Cardiac muscle cell (in vitro differentiated cells and primary cell): ENCODE measurements at regions not wholly inside any gene's neighbourhood (a gene's known extent, or its start where the extent isn't known, plus 50 kb on each side); places are given as distances from the start of the nearest gene placed in this dataset.

Source experiments
- DNase-seq, 2 donors: peaks; one replicate each; pipeline versions ENCODE4 v3.0.0 to v3.0.0-alpha.2; 2010 to 2017; ENCODE audit warnings: low read depth in 1 of 2, low spot score in 1 of 2
- H3K27ac ChIP-seq: fragments of 200-600 bp; sonication (generic); 2 replicates; pipeline ENCODE4 v1.5.1; 2016
- H3K27me3 ChIP-seq: fragments of 200-600 bp; sonication (generic); 2 replicates; pipeline ENCODE4 v1.6.0; 2016; ENCODE audit warnings: control low read depth
- H3K36me3 ChIP-seq: fragments of 200-600 bp; sonication (generic); 2 replicates; pipeline ENCODE4 v1.5.1; 2016; ENCODE audit warnings: control low read depth
- H3K4me1 ChIP-seq: fragments of 200-600 bp; sonication (generic); 2 replicates; pipeline ENCODE4 v1.8.1; 2017; ENCODE audit warnings: low read depth, mild to moderate bottlenecking, mixed run types
- H3K4me3 ChIP-seq: fragments of 200-600 bp; sonication (generic); 2 replicates; pipeline ENCODE4 v1.5.1; 2016; ENCODE audit warnings: mild to moderate bottlenecking
- H3K9me3 ChIP-seq: fragments of 200-600 bp; sonication (generic); 2 replicates; pipeline ENCODE4 v1.5.1; 2017; ENCODE audit warnings: low read depth, mild to moderate bottlenecking, control low read depth
- TF ChIP-seq, protein P1 (sequence below): IDR thresholded peaks from 2 replicates; pipeline ENCODE4 v1.5.1; 2012; ENCODE audit warnings: low read depth, mild to moderate bottlenecking, low read length

DNA sequence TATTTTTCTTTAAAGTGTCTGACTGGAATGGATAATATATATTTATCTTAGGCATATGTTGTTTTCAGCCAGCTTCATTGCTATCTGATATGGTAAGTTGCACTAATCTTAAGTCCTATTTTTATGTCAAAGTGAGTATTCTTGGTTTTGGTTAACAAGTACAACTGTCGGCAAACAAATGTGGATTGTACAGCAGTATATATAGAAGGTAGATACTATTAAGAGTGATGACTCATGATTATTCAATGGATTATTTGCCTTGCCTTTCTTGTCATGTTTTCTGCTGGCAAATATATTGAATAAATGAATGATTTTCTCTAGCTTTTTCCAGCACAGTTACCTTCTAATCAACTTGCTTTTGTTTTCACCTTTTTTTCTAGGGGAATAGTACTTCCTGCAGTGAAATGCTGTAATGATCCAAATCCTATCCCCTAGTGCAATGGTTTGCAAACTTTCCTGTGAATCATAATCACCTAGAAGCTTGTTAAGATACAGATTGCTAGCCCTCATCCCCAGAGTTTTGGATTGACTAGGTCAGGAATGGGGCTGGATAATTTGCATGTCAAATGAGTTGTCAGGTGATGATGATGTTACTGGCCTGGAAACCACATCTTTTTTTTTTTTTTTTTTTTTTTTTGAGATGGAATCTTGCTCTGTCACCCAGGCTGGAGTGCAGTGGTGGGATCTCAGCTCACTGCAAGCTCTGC is 60.8 kb upstream of the ARRDC3 start:
- Histone ChIP-seq H3K9me3 (no peaks in the 10 kb centered on the region), H3K27me3 (no peaks in the 10 kb centered on the region), H3K36me3 (no peaks in the 10 kb centered on the region), H3K4me1 (no peaks in the 10 kb centered on the region), H3K27ac (no peak overlapping the region), H3K4me3 (no peak overlapping the region)
- DNase-seq: no peak
- TF ChIP-seq, protein P1, sequence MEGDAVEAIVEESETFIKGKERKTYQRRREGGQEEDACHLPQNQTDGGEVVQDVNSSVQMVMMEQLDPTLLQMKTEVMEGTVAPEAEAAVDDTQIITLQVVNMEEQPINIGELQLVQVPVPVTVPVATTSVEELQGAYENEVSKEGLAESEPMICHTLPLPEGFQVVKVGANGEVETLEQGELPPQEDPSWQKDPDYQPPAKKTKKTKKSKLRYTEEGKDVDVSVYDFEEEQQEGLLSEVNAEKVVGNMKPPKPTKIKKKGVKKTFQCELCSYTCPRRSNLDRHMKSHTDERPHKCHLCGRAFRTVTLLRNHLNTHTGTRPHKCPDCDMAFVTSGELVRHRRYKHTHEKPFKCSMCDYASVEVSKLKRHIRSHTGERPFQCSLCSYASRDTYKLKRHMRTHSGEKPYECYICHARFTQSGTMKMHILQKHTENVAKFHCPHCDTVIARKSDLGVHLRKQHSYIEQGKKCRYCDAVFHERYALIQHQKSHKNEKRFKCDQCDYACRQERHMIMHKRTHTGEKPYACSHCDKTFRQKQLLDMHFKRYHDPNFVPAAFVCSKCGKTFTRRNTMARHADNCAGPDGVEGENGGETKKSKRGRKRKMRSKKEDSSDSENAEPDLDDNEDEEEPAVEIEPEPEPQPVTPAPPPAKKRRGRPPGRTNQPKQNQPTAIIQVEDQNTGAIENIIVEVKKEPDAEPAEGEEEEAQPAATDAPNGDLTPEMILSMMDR: no peak

DNA sequence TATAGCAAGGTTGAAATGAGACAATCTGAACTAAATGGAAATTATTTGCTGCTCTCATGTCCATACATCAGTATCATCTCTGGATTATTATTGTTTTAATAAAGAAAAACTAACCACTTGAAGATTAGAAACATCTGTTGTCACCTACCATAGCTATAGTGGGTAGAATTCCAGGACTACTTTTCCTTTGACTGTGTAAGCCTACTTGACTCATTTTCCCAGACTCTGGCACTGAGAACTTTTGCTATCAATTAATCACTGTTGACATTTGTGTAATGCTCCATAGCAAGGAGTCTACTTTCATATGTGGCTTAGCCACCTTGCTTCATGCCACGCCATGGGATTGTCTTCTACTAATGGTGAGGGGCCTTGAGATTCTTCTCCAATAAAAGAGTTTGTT is 59.9 kb upstream of the ARRDC3 start:
- Histone ChIP-seq H3K4me3 (no peak overlapping the region), H3K9me3 (no peaks in the 10 kb centered on the region), H3K27ac (no peak overlapping the region), H3K4me1 (no peaks in the 10 kb centered on the region), H3K36me3 (no peaks in the 10 kb centered on the region), H3K27me3 (no peaks in the 10 kb centered on the region)
- DNase-seq: no peak
- TF ChIP-seq, protein P1: no peak

DNA sequence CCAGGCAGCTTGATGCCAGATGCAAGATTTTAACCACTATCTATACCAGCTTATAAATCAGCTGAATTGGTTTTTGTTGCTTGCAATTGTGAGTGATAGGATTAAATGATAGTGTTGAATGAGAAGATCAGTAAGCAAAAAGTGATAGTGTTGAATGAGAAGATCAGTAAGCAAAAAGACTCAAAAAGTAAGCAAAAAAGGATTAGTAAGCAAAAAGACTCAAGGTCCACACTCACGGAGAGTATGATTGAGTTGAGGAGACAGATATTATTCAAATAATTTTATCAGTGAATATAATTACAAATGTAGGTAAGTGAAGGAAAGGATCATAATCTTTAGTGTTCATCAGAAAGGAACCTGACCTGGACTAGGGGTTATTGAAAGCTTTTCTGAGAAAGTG is 58.0 kb upstream of the ARRDC3 start:
- TF ChIP-seq, protein P1: no peak
- H3K4me3 ChIP-seq: no peak overlapping the region
- DNase-seq: no peak
- no peaks in the 10 kb centered on the region for H3K27me3 ChIP-seq
- H3K36me3 ChIP-seq: no peaks in the 10 kb centered on the region
- no peak overlapping the region for H3K27ac ChIP-seq
- H3K4me1 ChIP-seq: no peaks in the 10 kb centered on the region
- H3K9me3 ChIP-seq: no peaks in the 10 kb centered on the region

DNA sequence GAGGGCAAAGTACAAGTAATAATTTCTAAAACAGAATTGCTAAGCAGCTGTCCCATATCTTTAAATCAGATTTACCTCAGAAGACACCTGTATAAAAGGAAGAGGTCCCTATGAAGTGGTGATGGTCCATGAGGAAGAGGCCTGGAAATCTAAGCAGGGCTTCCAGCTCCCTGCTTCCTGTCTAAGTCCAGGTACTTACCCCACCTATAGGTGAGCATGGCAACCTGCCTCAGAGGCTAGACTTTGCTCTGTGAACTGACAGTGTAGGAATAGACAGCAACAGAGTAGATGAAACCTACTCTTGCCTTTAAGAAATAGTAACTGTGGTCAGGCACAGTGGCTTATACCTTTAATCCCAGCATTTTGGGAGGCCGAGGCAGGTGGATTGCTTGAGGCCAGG is 55.8 kb upstream of the ARRDC3 start:
- DNase-seq: no peak
- no peak overlapping the region for H3K4me3 ChIP-seq
- no peaks in the 10 kb centered on the region for H3K27me3 ChIP-seq
- no peak overlapping the region for H3K27ac ChIP-seq
- H3K9me3 ChIP-seq: no peaks in the 10 kb centered on the region
- TF ChIP-seq, protein P1: no peak
- no peaks in the 10 kb centered on the region for H3K4me1 ChIP-seq
- no peaks in the 10 kb centered on the region for H3K36me3 ChIP-seq

DNA sequence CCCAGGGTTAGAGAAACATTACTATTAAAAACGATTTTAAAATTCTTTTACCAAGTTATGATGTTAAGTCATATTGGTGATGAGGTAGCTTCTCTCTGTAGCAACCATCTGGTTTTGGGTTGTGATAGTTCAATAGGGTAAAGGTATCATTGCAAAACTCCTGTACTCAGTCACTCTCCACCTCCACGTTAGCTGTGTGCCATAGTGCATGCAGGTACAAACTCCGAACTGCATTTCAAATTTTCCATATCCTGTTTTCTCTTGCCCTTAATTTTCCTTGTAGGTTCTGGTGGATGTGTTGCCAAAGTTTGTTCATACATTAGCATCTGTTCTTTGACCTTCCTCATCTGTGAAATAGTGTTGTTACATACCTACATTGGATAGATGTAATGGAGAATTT is 53.1 kb upstream of the ARRDC3 start:
- no peak overlapping the region for H3K4me3 ChIP-seq
- H3K36me3 ChIP-seq: no peaks in the 10 kb centered on the region
- H3K27ac ChIP-seq: no peak overlapping the region
- no peaks in the 10 kb centered on the region for H3K9me3 ChIP-seq
- TF ChIP-seq, protein P1: no peak
- H3K4me1 ChIP-seq: no peaks in the 10 kb centered on the region
- no peak for DNase-seq
- H3K27me3 ChIP-seq: no peaks in the 10 kb centered on the region

DNA sequence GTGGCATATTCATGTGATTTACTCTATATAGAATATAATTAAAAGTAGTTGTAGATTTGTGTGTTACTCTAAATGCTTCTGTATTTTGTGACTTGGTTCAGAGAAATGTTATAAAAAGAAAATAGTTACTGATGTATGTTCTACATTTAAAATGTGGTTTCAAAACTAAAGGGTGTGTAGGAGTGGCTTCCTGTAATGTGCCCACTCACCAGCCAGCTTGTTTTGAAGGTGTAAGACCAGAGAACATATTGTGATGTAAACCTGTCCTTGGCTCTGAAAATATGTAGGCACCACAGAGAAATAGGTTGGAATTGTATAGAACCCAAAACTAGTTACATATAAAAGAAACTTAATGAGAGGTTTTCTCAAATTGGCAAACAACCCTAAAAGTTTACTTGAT is 51.2 kb upstream of the ARRDC3 start:
- TF ChIP-seq, protein P1: no peak

More for the DNA sequence above, 51.2 kb upstream of the ARRDC3 start:
- H3K4me3 ChIP-seq: no peak overlapping the region
- H3K36me3 ChIP-seq: no peaks in the 10 kb centered on the region
- no peaks in the 10 kb centered on the region for H3K9me3 ChIP-seq
- no peak overlapping the region for H3K27ac ChIP-seq
- H3K27me3 ChIP-seq: no peaks in the 10 kb centered on the region
- DNase-seq: no peak
- no peaks in the 10 kb centered on the region for H3K4me1 ChIP-seq
